Activated effector memory CD4-positive, alpha-beta T cell treated with Interleukin-2 at 50 U/mL for 16 hours (primary cell): ENCODE measurements at regions not wholly inside any gene's neighbourhood (a gene's known extent, or its start where the extent isn't known, plus 50 kb on each side); places are given as distances from the start of the nearest gene placed in this dataset.

Source experiments
- DNase-seq: peaks from one replicate; pipeline ENCODE4 v3.0.0-alpha.2; 2020

- no peak for DNase-seq
Observed at GRCh38 chr5:116654925-116655324, 80.3 kb upstream of the SEMA6A start.

- no peak for DNase-seq
Observed at GRCh38 chr5:116652903-116653302, 78.3 kb upstream of the SEMA6A start.

- no peak for DNase-seq
Observed at GRCh38 chr5:116652196-116652729, 77.6 kb upstream of the SEMA6A start.

GRCh38 chr5:116651653-116652052 lies 77.0 kb upstream of the SEMA6A start:
- no peak for DNase-seq

GRCh38 chr5:116650964-116651363 lies 76.3 kb upstream of the SEMA6A start:
- no peak for DNase-seq

- DNase-seq: no peak
Observed at GRCh38 chr5:116650544-116650943, 75.9 kb upstream of the SEMA6A start.

GRCh38 chr5:116646611-116647289 lies 72.1 kb upstream of the SEMA6A start:
- DNase-seq: no peak

- no peak for DNase-seq
Observed at GRCh38 chr5:116645627-116646026, 71.0 kb upstream of the SEMA6A start.

- no peak for DNase-seq
Observed at GRCh38 chr5:116640236-116640635, 65.6 kb upstream of the SEMA6A start.

- DNase-seq: no peak
Observed at GRCh38 chr5:116637149-116637740, 62.6 kb upstream of the SEMA6A start.

GRCh38 chr5:116632890-116633289 lies 58.3 kb upstream of the SEMA6A start:
- DNase-seq: no peak

GRCh38 chr5:116631147-116631546 lies 56.5 kb upstream of the SEMA6A start:
- DNase-seq: no peak

GRCh38 chr5:116629168-116629567 lies 54.5 kb upstream of the SEMA6A start:
- no peak for DNase-seq

- DNase-seq: no peak
Observed at GRCh38 chr5:116626945-116627679, 52.5 kb upstream of the SEMA6A start.

GRCh38 chr5:116626272-116626723 lies 51.7 kb upstream of the SEMA6A start:
- no peak for DNase-seq
